IMR-90 (cell line): ENCODE measurements at regions not wholly inside any gene's neighbourhood (a gene's known extent, or its start where the extent isn't known, plus 50 kb on each side); places are given as distances from the start of the nearest gene placed in this dataset.

Experiments
- ATAC-seq: fragments of 200-7000 bp; cut with Tn5 transposase; 2 replicates; pipeline ENCODE4 v1.9.1; 2020; ENCODE audit warnings: low read depth, mild to moderate bottlenecking, moderate library complexity
- BruUV-seq: library from RNA; stranded (reverse); fragments of 400-500 nt; replicated peaks from 2 replicates; lab custom pipeline; 2021; lab: Mats Ljungman, UMichigan
- CTCF ChIA-PET: fragments of 300-600 bp; formaldehyde crosslinking; extraction: SDS; loops from one replicate; lab custom pipeline; 2021; ENCODE audit warnings: antibody characterized with exemption; lab: Yijun Ruan, JAX
- POLR2A ChIA-PET: fragments of 300-600 bp; sonication (Branson Sonifier 250); formaldehyde crosslinking; loops from one replicate; lab custom pipeline; 2022; ENCODE audit warnings: antibody characterized with exemption; ENCODE audit not compliant: unreplicated experiment; lab: Charles Lee
- DNase-seq: peaks from one replicate; pipeline ENCODE4 v3.0.0; 2013
- H2AFZ ChIP-seq: replicated peaks from 2 replicates; pipeline ENCODE3; 2013; ENCODE audit warnings: low read length, mild to moderate bottlenecking; ENCODE audit not compliant: poor library complexity
- H2AK5ac ChIP-seq: 2 replicates; pipeline ENCODE4 v1.6.1; 2013; ENCODE audit warnings: low read depth, low read length, inconsistent platforms
- H2AK9ac ChIP-seq: replicated peaks from 2 replicates; pipeline ENCODE3; 2013; ENCODE audit warnings: mild to moderate bottlenecking, low read depth, low read length, moderate library complexity; ENCODE audit not compliant: poor library complexity
- H2BK120ac ChIP-seq: 2 replicates; pipeline ENCODE4 v1.6.1; 2013; ENCODE audit warnings: low read depth, low read length, inconsistent platforms
- H2BK15ac ChIP-seq: 3 replicates; pipeline ENCODE4 v1.6.1; 2013; ENCODE audit warnings: low read depth, low read length, inconsistent platforms
- H2BK20ac ChIP-seq: 2 replicates; pipeline ENCODE4 v1.6.1; 2013; ENCODE audit warnings: low read depth, mild to moderate bottlenecking, inconsistent platforms, low read length, moderate library complexity
- H2BK5ac ChIP-seq: 2 replicates; pipeline ENCODE4 v1.6.1; 2013; ENCODE audit warnings: mild to moderate bottlenecking, low read depth, low read length, inconsistent platforms; ENCODE audit not compliant: poor library complexity, severe bottlenecking
- H3K14ac ChIP-seq: replicated peaks from 2 replicates; pipeline ENCODE4 v1.6.1; 2013; ENCODE audit warnings: low read depth, low read length, inconsistent platforms
- H3K18ac ChIP-seq: 2 replicates; pipeline ENCODE4 v1.6.1; 2013; ENCODE audit warnings: low read depth, low read length, control low read depth
- H3K23ac ChIP-seq: 2 replicates; pipeline ENCODE4 v1.6.1; 2013; ENCODE audit warnings: low read depth, low read length, inconsistent platforms
- H3K27ac ChIP-seq: 2 replicates; pipeline ENCODE4 v1.5.1; 2013; ENCODE audit warnings: mild to moderate bottlenecking, control low read depth, low read length; ENCODE audit not compliant: insufficient read depth
- H3K27me3 ChIP-seq: 2 replicates; pipeline ENCODE4 v1.6.1; 2013; ENCODE audit warnings: low read length; ENCODE audit not compliant: control insufficient read depth, insufficient read depth
- H3K36me3 ChIP-seq: 2 replicates; pipeline ENCODE4 v1.6.1; 2013; ENCODE audit warnings: low read length, mixed read lengths; ENCODE audit not compliant: control insufficient read depth, insufficient read depth
- H3K4ac ChIP-seq: 2 replicates; pipeline ENCODE4 v1.6.1; 2013; ENCODE audit warnings: low read depth, low read length, inconsistent platforms
- H3K4me1 ChIP-seq: 2 replicates; pipeline ENCODE4 v1.6.1; 2013; ENCODE audit warnings: low read length, mixed read lengths; ENCODE audit not compliant: control insufficient read depth, insufficient read depth
- H3K4me2 ChIP-seq: 2 replicates; pipeline ENCODE4 v1.6.1; 2013; ENCODE audit warnings: low read depth, mild to moderate bottlenecking, control low read depth, low read length, moderate library complexity
- H3K4me3 ChIP-seq: 2 replicates; pipeline ENCODE4 v1.5.1; 2013; ENCODE audit warnings: low read depth, mild to moderate bottlenecking, control low read depth, low read length, moderate library complexity; ENCODE audit not compliant: insufficient read depth
- H3K56ac ChIP-seq: 2 replicates; pipeline ENCODE4 v1.6.1; 2013; ENCODE audit warnings: low read length, inconsistent platforms; ENCODE audit not compliant: insufficient read depth; ENCODE audit errors: extremely low read depth
- H3K79me1 ChIP-seq, 2 experiments: 2 replicates each; pipeline ENCODE4 v1.6.1; 2013; ENCODE audit warnings: low read length in 2 of 2, inconsistent platforms in 1 of 2, low read depth in 1 of 2
- H3K9ac ChIP-seq: 2 replicates; pipeline ENCODE4 v1.6.1; 2013; ENCODE audit warnings: low read depth, low read length, control low read depth
- H3K9me1 ChIP-seq: 2 replicates; pipeline ENCODE4 v1.6.1; 2013; ENCODE audit warnings: low read length, inconsistent platforms; ENCODE audit not compliant: insufficient read depth
- H3K9me3 ChIP-seq: 2 replicates; pipeline ENCODE4 v1.6.1; 2013; ENCODE audit warnings: low read length; ENCODE audit not compliant: control insufficient read depth, insufficient read depth
- H4K20me1 ChIP-seq: 2 replicates; pipeline ENCODE4 v1.6.1; 2013; ENCODE audit warnings: low read length, inconsistent platforms; ENCODE audit not compliant: insufficient read depth
- H4K5ac ChIP-seq: 2 replicates; pipeline ENCODE4 v1.6.1; 2013; ENCODE audit warnings: mild to moderate bottlenecking, low read depth, low read length, control low read depth
- H4K8ac ChIP-seq, 2 experiments: 2 replicates each; pipeline ENCODE4 v1.6.1; 2013; ENCODE audit warnings: low read depth in 2 of 2, low read length in 2 of 2, control low read depth in 1 of 2, inconsistent platforms in 1 of 2
- H4K91ac ChIP-seq: 2 replicates; pipeline ENCODE4 v1.6.1; 2013; ENCODE audit warnings: low read depth, low read length, inconsistent platforms; ENCODE audit not compliant: insufficient read depth
- CEBPB ChIP-seq: IDR thresholded peaks from 2 replicates; pipeline ENCODE4 v1.6.1; 2012; ENCODE audit warnings: low read depth, low read length, improper control_type of control experiment
- POLR2A ChIP-seq: IDR thresholded peaks from 2 replicates; pipeline ENCODE4 v1.6.1; 2012; ENCODE audit warnings: mild to moderate bottlenecking, low read depth, low read length
- WGBS, 2 experiments: methylation state at CpG; one replicate each; pipeline versions ENCODE4 v1.1.5 to v1.1.7; 2013; ENCODE audit warnings: missing lambda C conversion rate in 2 of 2; ENCODE audit not compliant: insufficient read length in 1 of 2; ENCODE audit errors: extremely low coverage in 2 of 2; 5-methylcytosine and 5-hydroxymethylcytosine counted together
- dilution Hi-C: fragments of 300-500 bp; cut with HindIII; formaldehyde crosslinking; loops from one replicate; pipeline ENCODE4 v1.14.3; 2018; ENCODE audit warnings: low sequenced_read_pairs; ENCODE audit not compliant: unreplicated experiment
- in situ Hi-C: fragments of 300-500 bp; cut with MboI; formaldehyde crosslinking; loops from 3 replicates; pipeline ENCODE4 v1.14.3; 2019; ENCODE audit warnings: low sequenced_read_pairs, inconsistent platforms, mixed read lengths
- intact Hi-C: fragments of 100-400 bp; cut with micrococcal nuclease; formaldehyde crosslinking; loops from 2 replicates; pipeline ENCODE4 v1.10.0; 2022

- in situ Hi-C loops, result no loop called here
- Histone ChIP-seq H2BK120ac (no peak overlapping the region), H3K14ac (no peak overlapping the region), H4K8ac (no peak overlapping the region), H3K36me3 (no peaks in the 10 kb centered on the region), H3K4me2 (no peak overlapping the region), H2AFZ (no peak overlapping the region), H3K79me1 (no peaks in the 10 kb centered on the region), H3K9me1 (peaks cover 2% of the 10 kb centered on the region; the same call in 1 of the 2 replicates), H3K4me3 (no peak overlapping the region), H2BK5ac (no peak overlapping the region), H3K18ac (no peak overlapping the region), H2AK5ac (no peak overlapping the region), H4K5ac (no peak overlapping the region; the same call in 1 of the 2 replicates), H3K23ac (no peak overlapping the region), H3K9ac (no peak overlapping the region), H3K27ac (no peak overlapping the region), H4K20me1 (no peaks in the 10 kb centered on the region), H3K9me3 (no peaks in the 10 kb centered on the region), H3K4ac (no peak overlapping the region), H2BK15ac (no peak overlapping the region), H4K91ac (no peak overlapping the region), H2BK20ac (peak overlapping the region; percentile 40; the same call in 1 of the 2 replicates), H3K4me1 (no peaks in the 10 kb centered on the region; the same call in 1 of the 2 replicates), H2AK9ac (no peak overlapping the region), H3K56ac (no peak overlapping the region), H3K27me3 (no peaks in the 10 kb centered on the region)
- intact Hi-C loops, result no loop called here
- POLR2A ChIA-PET, result no interaction called here
- DNase-seq, result no peak
- BruUV-seq, result no TSS peak
- CTCF ChIA-PET, result no interaction called here
- dilution Hi-C loops, result no loop called here
- WGBS, 2 experiments, result no CpG with 5 or more reads among the region's 3 CpGs
- TF ChIP-seq POLR2A (no peak), CEBPB (no peak)
- no peak for ATAC-seq
Observed at GRCh38 chr1:55526716-55527115, 311.6 kb upstream of the USP24 start.
